HG02588 (cell line): ENCODE measurements at regions not wholly inside any gene's neighbourhood (a gene's known extent, or its start where the extent isn't known, plus 50 kb on each side); places are given as distances from the start of the nearest gene placed in this dataset.

Experiments
- ATAC-seq: cut with Tn5 transposase; IDR thresholded peaks from one replicate; pipeline ENCODE4 v1.9.1; 2021; ENCODE audit warnings: mild to moderate bottlenecking, moderate library complexity; ENCODE audit not compliant: unreplicated experiment

DNA sequence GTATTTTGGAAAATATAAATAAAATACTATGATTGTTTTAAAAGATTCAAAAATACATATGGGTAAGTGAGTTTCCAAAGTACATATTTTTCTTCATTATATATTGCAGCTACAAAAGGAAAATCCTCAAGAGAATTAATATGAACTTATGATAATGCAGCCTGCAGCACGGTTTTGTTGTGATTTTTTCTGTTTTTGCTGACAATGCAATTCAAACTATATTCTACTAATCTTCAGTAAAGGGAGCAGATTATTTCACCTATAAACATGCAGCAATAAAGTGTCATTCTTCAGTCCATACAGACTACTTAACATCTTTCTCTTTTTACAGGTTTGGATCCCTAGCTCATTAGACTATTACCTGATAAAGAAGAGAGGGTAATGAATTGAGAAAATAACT lies 582.1 kb upstream of the MGAT4C start:
- ATAC-seq = no peak

DNA sequence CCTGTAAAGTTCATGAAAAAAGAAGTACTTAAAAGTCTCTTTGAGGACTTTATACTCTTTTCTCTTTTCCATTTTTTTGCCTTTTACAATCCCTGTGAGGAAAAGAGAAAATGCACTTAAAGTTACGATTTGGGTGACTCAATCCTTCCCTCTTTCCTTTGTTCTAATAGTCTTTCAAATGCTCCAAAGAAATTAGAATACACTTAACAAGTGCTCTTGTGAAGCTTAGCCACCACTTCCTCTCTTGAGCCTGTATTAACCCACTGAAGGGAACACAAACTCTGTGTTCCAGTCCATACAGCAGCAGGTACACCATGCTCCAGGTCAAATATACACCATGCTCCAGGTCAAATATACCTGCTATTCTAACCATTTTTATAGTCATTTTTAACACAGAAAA lies 581.1 kb upstream of the MGAT4C start:
- no peak for ATAC-seq

DNA sequence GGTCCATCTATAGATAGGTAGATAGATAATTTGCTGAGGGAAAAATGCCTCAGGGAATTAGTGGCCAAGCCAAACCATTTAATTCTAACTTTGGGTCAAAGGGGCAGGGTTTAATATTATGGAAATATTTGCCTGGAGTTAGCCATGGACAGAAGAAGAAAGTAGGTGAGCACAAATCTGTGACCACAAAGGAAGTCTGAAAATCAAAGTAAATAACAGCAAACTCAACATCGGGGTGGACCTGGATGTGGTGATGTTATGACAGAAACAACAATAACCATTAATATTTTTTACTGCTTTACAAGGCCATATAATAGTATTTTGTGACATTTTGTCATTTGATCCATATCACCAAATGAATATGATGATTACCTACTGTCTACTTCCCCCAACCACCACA lies 578.0 kb upstream of the MGAT4C start:
- ATAC-seq = no peak

DNA sequence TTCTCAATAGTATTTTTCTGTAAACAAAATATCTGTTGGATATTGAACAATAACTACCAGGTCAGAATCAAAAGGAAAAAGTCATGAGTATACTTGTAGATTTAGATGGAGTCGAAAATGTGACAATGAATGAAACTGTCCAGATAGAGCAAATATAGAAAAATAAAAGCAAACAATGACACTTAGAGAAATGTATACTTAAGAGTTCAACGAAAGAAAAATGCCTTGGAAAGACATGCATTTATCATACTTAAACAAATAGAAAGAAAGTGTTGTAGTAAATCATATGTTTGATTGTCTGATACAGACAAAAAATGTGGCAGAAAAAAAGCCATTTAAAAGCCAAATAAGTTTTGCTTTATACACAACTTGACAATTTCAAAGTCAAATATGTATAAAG lies 571.2 kb upstream of the MGAT4C start:
- no peak for ATAC-seq

DNA sequence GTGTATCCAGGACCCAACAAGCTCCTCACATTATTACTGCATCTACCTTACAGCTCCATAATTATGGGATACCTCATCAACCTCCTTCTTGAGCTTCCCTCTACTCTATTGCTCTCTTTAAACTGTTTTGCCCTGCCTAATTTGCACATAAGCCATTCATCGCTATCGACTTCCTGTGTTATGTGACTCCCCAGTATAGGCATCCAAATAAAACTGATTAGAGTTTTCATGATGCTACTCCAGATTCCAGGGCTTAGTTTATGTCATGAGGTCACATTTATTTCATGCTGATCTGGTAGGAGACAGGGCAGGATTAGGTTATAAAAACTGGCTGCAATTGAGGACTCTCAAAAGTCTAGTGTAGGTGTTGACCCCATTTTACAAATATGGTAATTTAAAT lies 569.9 kb upstream of the MGAT4C start:
- no peak for ATAC-seq

DNA sequence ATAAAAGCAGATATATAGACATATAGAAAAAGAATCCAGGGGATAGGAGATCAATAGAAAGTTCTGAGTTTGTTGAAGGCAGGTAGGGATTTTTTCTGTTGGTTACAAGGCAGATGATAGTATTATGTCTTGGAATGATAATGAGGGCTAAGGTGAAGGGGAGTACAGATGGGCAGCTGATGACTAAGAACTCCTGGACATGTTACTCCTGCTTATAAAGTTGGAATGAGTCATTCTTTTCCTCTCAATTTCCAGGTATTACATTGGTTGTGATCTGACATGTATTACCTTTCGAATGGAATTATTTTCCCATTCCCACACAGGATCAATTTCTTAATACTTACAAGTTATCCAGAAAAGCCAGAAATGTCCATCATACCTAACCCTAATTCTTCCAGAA lies 545.2 kb upstream of the MGAT4C start:
- no peak for ATAC-seq

DNA sequence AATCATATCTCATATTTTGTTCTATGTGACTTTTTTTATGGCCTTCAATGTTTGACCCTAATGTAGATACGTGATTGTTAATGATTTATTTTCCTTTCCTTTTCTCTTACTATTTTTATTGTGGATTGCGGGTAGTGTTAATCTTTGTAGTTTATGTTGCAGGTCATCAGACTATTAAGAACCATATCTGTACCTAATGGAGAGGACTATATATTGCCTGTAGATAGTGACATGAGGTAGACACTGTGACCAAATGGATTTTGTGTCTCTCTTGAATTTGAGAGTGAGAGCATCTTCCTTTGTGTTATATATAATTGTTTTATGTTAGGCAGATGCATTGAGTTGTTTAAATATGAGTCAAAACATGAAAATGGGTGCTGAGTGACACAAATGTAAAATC lies 543.4 kb upstream of the MGAT4C start:
- ATAC-seq = no peak

DNA sequence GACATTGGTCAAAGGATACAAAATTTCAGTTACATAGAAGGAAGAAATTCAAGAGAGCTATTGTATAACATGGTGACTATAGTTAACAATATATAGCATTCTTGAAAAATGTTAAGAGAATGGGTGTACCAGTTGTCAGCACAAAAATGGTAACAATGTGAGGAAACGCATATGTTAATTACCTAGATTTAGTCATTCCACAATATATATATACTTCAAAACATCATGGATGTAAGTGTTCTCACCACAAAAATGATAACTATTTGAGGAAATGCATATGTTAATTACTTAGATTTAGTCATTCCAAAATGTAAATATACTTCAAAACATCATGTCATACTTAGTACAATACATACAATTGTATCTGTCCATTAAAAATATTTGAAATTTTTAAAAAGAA lies 540.4 kb upstream of the MGAT4C start:
- ATAC-seq = no peak

DNA sequence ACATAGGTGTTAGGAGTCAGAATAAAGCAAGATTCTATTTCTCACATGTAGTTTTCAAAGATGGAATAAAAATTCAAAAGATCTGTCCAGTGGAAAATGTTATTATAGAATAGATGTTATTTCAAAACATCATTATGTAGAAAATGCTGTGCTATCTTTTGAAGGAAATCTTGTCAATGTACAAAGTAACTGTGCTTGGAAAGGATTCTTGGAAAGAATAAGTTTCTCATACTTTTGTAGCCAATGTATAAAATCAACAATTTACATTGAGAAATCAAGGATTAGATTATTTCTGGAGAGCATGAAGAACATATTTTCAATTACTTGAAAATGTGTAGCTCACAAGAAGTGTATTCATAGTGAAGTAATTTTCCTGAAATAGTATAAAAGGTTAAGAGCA lies 532.5 kb upstream of the MGAT4C start:
- ATAC-seq = no peak

DNA sequence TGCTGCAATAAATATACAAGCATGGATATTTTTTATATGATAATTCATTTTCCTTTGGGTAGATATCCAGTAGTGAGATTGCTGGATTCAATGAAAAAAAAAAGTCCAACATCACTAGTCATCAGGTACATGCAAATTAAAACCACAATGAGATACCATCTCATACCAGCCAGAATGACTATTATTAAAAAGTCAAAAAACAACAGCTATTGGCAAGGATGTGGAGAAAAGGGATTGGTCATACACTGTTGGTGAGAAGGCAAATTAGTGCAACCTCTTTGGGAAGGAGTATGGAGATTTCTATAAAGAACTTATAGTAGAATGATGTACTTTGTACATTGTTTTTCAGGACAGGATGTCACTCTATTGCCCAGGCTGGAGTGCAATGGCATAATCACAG lies 531.2 kb upstream of the MGAT4C start:
- no peak for ATAC-seq

DNA sequence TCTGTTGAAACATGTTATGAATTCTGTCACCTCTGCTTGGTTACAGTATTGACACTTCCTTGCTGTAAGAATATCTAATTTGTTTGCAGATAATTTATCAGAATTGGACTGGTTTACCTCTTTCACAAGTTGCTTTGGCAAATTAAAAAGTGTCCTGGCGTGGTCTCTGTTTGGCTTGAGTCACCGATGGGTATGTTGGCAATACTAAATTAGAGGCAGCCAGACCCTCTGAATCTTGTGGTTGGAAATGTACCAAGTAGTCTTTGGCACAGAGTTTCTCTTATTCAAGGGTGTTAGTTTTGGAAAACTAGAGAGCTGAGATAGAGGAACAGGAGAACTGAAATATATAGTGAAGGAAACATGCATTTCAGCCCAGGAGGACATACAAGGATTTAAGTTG lies 521.1 kb upstream of the MGAT4C start:
- ATAC-seq = no peak

DNA sequence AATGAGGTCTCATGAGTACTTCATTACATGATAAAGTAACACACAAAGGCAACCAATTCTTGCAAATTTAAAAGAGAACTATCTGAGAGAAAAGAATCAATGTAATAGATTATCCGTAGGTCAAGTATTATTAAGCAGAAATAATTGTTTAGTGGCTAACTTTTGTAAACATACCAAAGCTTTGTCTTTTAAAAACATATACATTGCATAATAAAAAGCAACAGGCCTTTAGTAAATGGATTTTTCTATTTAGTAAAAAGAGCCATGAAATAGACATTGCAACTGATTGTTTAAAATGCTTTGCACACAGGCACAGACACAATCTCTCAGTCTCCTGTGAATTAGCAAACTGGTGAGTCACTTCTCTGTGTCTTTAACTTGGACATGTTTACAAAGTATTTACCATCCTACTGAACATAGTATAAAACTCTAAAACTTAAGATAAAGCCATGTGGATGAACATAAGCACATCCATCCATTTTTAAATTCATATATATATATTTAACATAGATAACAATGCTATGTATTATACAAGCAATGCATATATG lies 518.7 kb upstream of the MGAT4C start:
- ATAC-seq = no peak

DNA sequence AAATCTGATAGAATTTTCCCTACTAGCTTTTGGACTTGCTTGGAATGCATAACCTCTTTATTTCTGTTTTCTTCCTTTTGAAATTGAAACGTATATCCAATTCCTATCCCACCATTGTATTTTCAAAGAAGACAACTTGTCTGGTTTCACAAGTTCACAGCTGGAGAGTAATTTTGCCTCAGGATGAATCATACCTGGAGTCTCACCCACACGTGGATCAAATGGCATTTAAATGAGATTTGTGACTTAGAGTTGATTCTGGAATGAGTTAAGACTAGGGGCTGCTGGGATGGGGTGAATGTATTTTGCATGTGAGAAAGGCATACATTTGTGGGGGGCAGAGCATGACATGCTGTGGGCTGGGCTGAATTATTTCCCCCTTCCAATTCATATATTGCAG lies 516.5 kb upstream of the MGAT4C start:
- ATAC-seq = no peak

DNA sequence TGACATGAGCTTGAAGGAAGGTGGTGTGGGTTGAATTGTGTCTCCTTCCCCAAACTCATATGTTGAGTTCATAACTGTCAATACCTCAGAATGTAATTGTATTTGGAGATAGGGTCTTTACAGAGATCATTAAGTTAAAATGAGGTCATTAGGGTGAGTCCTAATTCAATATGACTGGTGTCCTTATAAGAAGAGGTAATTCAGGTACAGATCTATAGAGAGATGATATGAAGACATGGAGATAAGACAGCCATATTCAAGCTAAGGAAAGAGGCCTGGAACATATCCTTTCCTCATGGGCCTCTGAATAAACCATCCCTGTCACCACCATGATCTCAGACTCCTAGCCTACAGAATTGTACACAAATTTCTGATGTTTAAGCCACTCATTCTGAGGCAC lies 514.7 kb upstream of the MGAT4C start:
- no peak for ATAC-seq

DNA sequence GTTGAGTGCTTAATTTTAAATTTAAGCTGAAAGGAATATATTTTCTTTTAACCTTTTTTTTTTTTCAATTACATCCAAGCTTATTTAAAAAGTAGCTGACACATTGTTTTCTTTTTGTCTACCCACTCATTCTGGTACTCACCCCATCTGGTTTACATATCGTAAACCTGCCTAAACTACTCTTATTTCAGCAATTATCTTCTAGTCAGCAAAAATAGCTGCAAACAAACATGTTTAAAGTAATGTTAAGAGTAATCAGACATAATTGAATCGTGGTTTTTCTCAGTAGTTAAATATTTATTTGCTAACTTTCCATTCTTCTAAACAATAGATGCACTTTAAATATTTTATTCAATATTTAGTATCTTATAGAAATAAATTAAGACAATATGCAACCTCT lies 492.7 kb upstream of the MGAT4C start:
- ATAC-seq = no peak

DNA sequence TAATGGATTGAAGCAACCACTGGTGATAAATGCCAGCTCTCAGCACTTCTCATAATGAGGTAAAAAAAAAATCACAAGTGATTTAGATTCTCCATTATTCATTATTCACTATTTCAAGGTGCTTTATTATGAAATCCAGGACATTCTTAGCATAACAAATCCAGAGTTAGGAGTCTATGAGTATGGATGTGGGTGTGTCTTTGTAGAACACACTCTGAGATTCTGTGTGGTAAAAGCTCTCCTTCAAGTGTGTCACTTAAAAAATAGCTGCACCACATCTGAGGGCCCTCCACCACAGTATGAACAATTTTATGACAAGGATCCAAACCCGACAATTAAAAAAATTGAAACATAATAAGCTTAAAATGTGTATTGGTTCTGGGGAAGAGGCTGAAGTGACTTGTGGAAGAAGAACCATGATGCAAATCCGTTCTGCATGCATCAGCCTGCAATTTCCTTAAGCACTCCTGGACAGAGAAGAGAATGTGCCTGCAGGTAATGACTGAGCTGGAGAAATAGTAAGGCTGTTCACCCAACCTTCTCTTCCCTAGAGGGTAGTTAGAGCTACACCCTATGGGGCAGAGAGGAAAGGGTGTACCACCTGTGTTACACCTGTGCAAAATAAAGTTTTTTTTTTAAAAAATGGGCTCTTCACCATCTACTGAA lies 488.5 kb upstream of the MGAT4C start:
- ATAC-seq = no peak

DNA sequence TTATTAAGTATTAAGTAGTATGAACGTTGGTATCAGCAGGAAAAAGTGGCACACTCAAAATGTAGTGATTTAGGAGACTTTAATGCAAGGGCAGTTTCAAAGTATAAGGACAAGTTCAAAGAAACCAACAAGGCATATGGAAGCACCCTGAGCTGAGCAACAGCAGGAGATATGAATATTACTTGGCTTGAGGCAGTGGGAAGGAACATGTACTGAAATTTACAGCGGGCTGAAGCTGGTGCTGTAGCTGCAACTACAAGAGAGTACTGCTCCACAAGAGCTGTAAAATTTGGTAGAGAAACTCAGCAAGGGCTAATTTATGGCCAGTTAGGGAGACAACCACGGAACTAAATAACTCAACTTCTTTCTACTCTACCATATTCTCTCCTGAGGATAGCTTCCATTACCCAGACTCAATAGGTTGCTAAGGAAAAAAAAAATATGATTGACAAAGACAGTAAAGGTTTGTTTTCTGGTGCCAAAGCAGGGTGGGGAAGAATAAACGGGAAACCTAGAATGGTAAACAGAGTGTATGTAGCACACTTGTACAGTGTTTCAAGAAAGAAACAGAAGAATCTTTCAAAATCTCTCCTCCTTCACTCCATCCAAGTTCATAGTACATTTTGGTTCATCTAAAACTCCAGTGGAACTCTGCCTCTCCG lies 487.8 kb upstream of the MGAT4C start:
- ATAC-seq = no peak

DNA sequence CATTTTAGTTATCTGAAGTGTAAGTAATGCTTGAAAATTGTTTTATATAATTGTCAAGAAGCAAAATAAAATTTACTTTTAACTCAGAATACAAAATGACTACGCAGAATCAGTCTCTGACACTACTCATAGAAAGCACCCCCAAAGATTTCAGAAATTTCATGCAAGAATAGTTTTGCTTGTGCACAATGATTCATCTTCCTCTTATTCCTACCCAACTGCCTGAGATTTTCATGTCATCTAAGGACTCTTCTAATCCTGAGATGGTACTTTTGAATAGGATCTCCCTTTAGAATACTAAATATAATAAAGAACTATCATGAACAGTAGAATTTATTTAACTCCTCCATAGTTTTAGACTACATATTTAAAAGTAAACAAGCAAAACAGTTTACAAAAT lies 485.3 kb upstream of the MGAT4C start:
- no peak for ATAC-seq

DNA sequence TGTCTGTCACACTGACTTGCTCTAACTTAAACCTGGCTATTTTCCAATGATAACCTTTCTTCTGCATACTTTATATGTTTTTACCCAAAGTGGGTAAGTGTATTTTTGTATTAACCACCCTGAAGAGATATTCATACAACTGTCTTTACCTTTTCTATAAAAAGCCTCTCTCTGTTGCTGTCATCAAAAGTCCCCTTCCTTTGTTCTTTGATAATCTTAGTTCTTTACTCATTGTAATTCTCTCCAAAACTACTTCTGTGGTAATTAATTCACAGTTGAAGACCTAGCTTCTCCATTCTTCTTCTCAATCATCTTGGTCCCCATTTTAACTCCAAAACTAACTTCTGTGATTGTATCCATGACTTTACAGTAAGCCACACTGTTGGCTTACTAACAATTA lies 479.7 kb upstream of the MGAT4C start:
- ATAC-seq = no peak

DNA sequence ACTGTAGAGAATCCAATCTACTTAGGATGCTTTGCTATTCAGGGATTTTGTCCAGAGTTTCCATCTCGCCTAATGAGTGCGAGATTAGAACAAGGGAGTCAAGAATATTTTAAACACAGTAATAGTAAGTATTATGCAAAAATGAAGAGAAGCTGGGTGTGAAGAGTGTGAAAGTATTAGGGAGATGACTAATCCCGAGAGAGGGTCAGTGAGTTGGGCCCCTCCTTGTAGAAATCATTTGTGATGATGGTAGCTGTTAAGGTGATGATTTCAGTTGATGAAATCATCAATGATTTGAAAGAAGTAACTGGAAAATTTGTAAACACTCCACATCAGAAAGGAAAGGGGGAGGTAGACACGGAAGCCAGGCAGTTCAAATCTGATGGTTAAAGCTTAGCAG lies 478.9 kb upstream of the MGAT4C start:
- ATAC-seq = no peak

DNA sequence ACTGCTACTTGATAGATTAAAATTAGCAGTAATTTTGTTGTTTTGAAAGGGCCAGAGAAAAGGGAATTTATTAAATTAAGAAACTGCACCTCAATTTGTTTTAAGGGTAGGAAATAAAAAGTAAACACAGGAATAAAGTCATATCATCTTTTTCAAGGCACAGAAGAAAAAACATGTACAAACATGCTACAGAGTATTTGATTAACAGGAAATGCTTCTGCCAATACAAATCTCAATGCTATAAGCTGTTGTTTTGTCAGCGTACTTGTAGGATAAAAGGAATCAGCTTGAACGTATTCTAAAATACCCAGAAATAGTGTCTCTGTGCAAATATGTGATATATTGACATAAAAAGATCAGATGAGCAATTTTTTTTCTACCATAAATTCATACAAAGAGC lies 474.0 kb upstream of the MGAT4C start:
- no peak for ATAC-seq

DNA sequence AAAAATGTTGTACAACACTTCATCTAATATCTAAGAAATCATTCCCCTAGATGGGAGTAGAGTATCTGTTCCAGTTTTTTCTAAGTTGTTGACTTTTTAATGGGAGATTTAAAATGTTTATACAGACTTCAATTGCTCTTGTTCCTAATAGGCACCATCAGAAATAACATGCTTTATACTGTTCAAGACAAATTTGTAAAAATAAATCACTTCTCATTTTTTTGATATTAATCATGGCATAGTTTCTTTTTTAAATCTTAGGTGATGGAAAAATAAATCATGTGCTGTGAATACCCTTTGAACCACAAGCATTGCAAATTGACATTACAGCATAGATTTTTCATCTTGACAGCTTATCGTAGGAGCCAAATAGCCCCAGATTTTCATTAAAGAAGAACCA lies 473.5 kb upstream of the MGAT4C start:
- no peak for ATAC-seq

DNA sequence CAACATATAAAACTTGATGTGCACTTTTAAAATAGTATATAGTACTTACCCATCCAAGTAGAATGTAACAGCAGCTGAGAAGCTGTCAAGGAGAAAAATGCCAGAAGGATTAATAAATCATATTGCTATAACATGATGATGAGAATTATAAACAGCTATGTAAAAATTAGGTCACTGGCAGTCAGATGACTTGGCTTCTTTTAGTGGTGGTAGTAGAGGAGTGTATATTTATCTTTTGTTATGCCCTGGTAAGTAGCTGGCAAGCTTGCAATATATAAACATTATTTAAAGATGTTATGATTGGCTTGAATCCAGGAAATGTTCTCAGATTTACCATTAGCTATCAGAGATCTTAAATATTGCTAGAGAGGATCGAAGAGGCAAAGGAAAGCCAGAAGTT lies 471.0 kb upstream of the MGAT4C start:
- ATAC-seq = no peak
